ENCODE measurements at regions not wholly inside any gene's neighbourhood (a gene's known extent, or its start where the extent isn't known, plus 50 kb on each side); places are given as distances from the start of the nearest gene placed in this dataset.
"Not testable (repeated sequence)": the region's sequence is repeated elsewhere in the genome, so short reads cannot be mapped to it uniquely, and the experiment has no call there.

- H3K4me3 ChIP-seq (ENCODE audit: low read length) = no peak overlapping the region
- no peak for TF ChIP-seq ZNF274 (IDR thresholded peaks at IDR 0.05; ENCODE audit: low read depth, low read length)
Observed at GRCh38 chr4:184897895-184898294, 72.1 kb upstream of the ACSL1 start.

- no peak overlapping the region for H3K4me3 ChIP-seq (ENCODE audit: low read length)
- no peak for TF ChIP-seq ZNF274 (IDR thresholded peaks at IDR 0.05; ENCODE audit: low read depth, low read length)
Observed at GRCh38 chr4:184898793-184899192, 73.0 kb upstream of the ACSL1 start.

GRCh38 chr4:184899261-184900134 is 73.7 kb upstream of the ACSL1 start:
- H3K4me3 ChIP-seq (ENCODE audit: low read length) = no peak overlapping the region

GRCh38 chr4:184900184-184900583 is 74.4 kb upstream of the ACSL1 start:
- no peak overlapping the region for H3K4me3 ChIP-seq (ENCODE audit: low read length)
- no peak for TF ChIP-seq ZNF274 (IDR thresholded peaks at IDR 0.05; ENCODE audit: low read depth, low read length)

More at GRCh38 chr4:184899261-184900134, 73.7 kb upstream of the ACSL1 start:
- no peak for TF ChIP-seq ZNF274 (IDR thresholded peaks at IDR 0.05; ENCODE audit: low read depth, low read length)

GRCh38 chr4:184902550-184902949 is 76.8 kb upstream of the ACSL1 start:
- TF ChIP-seq ZNF274 (IDR thresholded peaks at IDR 0.05; ENCODE audit: low read depth, low read length) = no peak
- no peak overlapping the region for H3K4me3 ChIP-seq (ENCODE audit: low read length)

- TF ChIP-seq ZNF274 (IDR thresholded peaks at IDR 0.05; ENCODE audit: low read depth, low read length) = no peak
- H3K4me3 ChIP-seq (ENCODE audit: low read length) = no peak overlapping the region
Observed at GRCh38 chr4:184906480-184907097, 80.8 kb upstream of the ACSL1 start.

- TF ChIP-seq ZNF274 (IDR thresholded peaks at IDR 0.05; ENCODE audit: low read depth, low read length) = no peak
- H3K4me3 ChIP-seq (ENCODE audit: low read length) = no peak overlapping the region
Observed at GRCh38 chr4:184907216-184907615, 81.4 kb upstream of the ACSL1 start.

GRCh38 chr4:184907810-184908209 is 82.0 kb upstream of the ACSL1 start:
- TF ChIP-seq ZNF274 (IDR thresholded peaks at IDR 0.05; ENCODE audit: low read depth, low read length) = no peak
- no peak overlapping the region for H3K4me3 ChIP-seq (ENCODE audit: low read length)

- TF ChIP-seq ZNF274 (IDR thresholded peaks at IDR 0.05; ENCODE audit: low read depth, low read length) = no peak
- H3K4me3 ChIP-seq (ENCODE audit: low read length) = no peak overlapping the region
Observed at GRCh38 chr4:184911310-184911709, 85.5 kb upstream of the ACSL1 start.

- H3K4me3 ChIP-seq (ENCODE audit: low read length) = no peak overlapping the region
- TF ChIP-seq ZNF274 (IDR thresholded peaks at IDR 0.05; ENCODE audit: low read depth, low read length) = no peak
Observed at GRCh38 chr4:184913356-184914143, 87.8 kb upstream of the ACSL1 start.

GRCh38 chr4:184918799-184919198 is 93.0 kb upstream of the ACSL1 start:
- H3K4me3 ChIP-seq (ENCODE audit: low read length) = not testable (repeated sequence)

GRCh38 chr4:184921456-184921855 is 95.7 kb upstream of the ACSL1 start:
- no peak overlapping the region for H3K4me3 ChIP-seq (ENCODE audit: low read length)
- TF ChIP-seq ZNF274 (IDR thresholded peaks at IDR 0.05; ENCODE audit: low read depth, low read length) = no peak

- H3K4me3 ChIP-seq (ENCODE audit: low read length) = no peak overlapping the region
- no peak for TF ChIP-seq ZNF274 (IDR thresholded peaks at IDR 0.05; ENCODE audit: low read depth, low read length)
Observed at GRCh38 chr4:184922301-184922700, 96.0 kb upstream of the HELT start.

GRCh38 chr4:184924516-184924915 is 93.8 kb upstream of the HELT start:
- H3K4me3 ChIP-seq (ENCODE audit: low read length) = no peak overlapping the region
- no peak for TF ChIP-seq ZNF274 (IDR thresholded peaks at IDR 0.05; ENCODE audit: low read depth, low read length)

- no peak for TF ChIP-seq ZNF274 (IDR thresholded peaks at IDR 0.05; ENCODE audit: low read depth, low read length)
- no peak overlapping the region for H3K4me3 ChIP-seq (ENCODE audit: low read length)
Observed at GRCh38 chr4:184929476-184929875, 88.8 kb upstream of the HELT start.
